ENCODE measurements at regions not wholly inside any gene's neighbourhood (a gene's known extent, or its start where the extent isn't known, plus 50 kb on each side); places are given as distances from the start of the nearest gene placed in this dataset.

DNA sequence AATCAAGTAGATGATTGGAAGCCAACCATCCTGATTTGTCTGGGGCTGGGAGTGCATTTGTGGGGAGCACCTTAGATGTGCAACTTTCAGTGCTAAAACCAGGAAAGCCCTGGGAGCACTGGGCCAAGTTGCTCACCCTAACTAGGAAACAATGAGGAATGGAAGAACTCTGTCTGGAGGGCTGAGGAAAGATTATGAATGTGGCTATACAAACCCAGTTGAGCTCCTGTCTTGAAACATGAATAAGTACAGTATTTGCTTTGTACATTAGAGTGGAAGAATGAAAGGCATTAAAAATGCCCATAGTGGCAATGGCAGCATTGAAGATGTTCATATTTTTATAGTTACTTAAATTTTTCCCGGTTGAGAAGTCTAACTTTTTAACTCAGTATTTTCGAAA is 121.1 kb downstream of the HDGFL1 start:
- TF ChIP-seq, protein P1, sequence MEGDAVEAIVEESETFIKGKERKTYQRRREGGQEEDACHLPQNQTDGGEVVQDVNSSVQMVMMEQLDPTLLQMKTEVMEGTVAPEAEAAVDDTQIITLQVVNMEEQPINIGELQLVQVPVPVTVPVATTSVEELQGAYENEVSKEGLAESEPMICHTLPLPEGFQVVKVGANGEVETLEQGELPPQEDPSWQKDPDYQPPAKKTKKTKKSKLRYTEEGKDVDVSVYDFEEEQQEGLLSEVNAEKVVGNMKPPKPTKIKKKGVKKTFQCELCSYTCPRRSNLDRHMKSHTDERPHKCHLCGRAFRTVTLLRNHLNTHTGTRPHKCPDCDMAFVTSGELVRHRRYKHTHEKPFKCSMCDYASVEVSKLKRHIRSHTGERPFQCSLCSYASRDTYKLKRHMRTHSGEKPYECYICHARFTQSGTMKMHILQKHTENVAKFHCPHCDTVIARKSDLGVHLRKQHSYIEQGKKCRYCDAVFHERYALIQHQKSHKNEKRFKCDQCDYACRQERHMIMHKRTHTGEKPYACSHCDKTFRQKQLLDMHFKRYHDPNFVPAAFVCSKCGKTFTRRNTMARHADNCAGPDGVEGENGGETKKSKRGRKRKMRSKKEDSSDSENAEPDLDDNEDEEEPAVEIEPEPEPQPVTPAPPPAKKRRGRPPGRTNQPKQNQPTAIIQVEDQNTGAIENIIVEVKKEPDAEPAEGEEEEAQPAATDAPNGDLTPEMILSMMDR (IDR thresholded peaks at IDR 0.05 in 2 of 3, conservative IDR thresholded peaks at IDR 0.05 in 1 of 3; ENCODE audit: borderline replicate concordance in 1 of 3, insufficient read depth in 1 of 3, low read depth in 2 of 3, low read length in 2 of 3): no peak
- no peak for TF ChIP-seq EGR1 (IDR thresholded peaks at IDR 0.05; ENCODE audit: low read depth)
